Endothelial cell of umbilical vein (primary cell): ENCODE measurements at regions not wholly inside any gene's neighbourhood (a gene's known extent, or its start where the extent isn't known, plus 50 kb on each side); places are given as distances from the start of the nearest gene placed in this dataset.

Experiments
- BruUV-seq: library from RNA; stranded (reverse); fragments of 400-500 nt; replicated peaks from 2 replicates; lab custom pipeline; 2021; lab: Mats Ljungman, UMichigan
- CTCF ChIA-PET: fragments of 300-600, 350-600 bp; sonication (Branson Sonifier 250); formaldehyde crosslinking; loops from one replicate; lab custom pipeline; 2021; ENCODE audit warnings: antibody characterized with exemption, inconsistent platforms; lab: Charles Lee
- POLR2A ChIA-PET: fragments of 300-600, 350-600 bp; sonication (Branson Sonifier 250); formaldehyde crosslinking; loops from one replicate; lab custom pipeline; 2021; ENCODE audit warnings: antibody characterized with exemption, inconsistent platforms; lab: Charles Lee
- DNase-seq: peaks from one replicate; pipeline ENCODE4 v3.0.0-alpha.2; 2011; ENCODE audit warnings: low read depth, low spot score
- FAIRE-seq: peaks from 2 replicates; lab custom pipeline; 2011; peaks lifted over from hg19 to GRCh38; lab: Jason Lieb, UNC
- H2AFZ ChIP-seq: 2 replicates; pipeline ENCODE4 v1.6.0; 2012; ENCODE audit warnings: low read depth, low read length, control low read depth, inconsistent platforms
- H3K27ac ChIP-seq: 2 replicates; pipeline ENCODE4 v1.5.1; 2011; ENCODE audit warnings: low read depth, mild to moderate bottlenecking, control low read depth, low read length, moderate library complexity; ENCODE audit not compliant: insufficient read depth
- H3K27me3 ChIP-seq, 2 experiments: 2 replicates each; pipeline versions ENCODE4 v1.6.0 to v1.6.1; 2011; ENCODE audit warnings: low read length in 2 of 2, mixed read lengths in 1 of 2; ENCODE audit not compliant: control insufficient read depth in 2 of 2, insufficient read depth in 2 of 2
- H3K36me3 ChIP-seq, 2 experiments: 2 replicates in 1 of 2; 3 replicates in 1 of 2; pipeline ENCODE4 v1.5.1; 2011; ENCODE audit warnings: low read length in 2 of 2, mild to moderate bottlenecking in 1 of 2, moderate library complexity in 1 of 2; ENCODE audit not compliant: control insufficient read depth in 2 of 2, insufficient read depth in 2 of 2; ENCODE audit errors: extremely low read depth in 1 of 2
- H3K4me1 ChIP-seq: 3 replicates; pipeline ENCODE4 v1.5.1; 2011; ENCODE audit warnings: mild to moderate bottlenecking, low read length; ENCODE audit not compliant: control insufficient read depth, insufficient read depth; ENCODE audit errors: extremely low read depth
- H3K4me2 ChIP-seq: 2 replicates; pipeline ENCODE4 v1.6.1; 2011; ENCODE audit warnings: low read length, control low read depth, mixed read lengths; ENCODE audit not compliant: insufficient read depth
- H3K4me3 ChIP-seq, 3 experiments: fragments of 200-600 bp in 1 of 3; sonication (generic), shearing (Covaris generic) in 1 of 3; replicated peaks in 1 of 3; 2 replicates each; pipeline ENCODE4 v1.5.1; 2011 to 2016; ENCODE audit warnings: control low read depth in 3 of 3, low read length in 3 of 3, mild to moderate bottlenecking in 2 of 3, inconsistent platforms in 1 of 3, low read depth in 1 of 3, moderate library complexity in 1 of 3; ENCODE audit not compliant: insufficient read depth in 1 of 3
- H3K79me2 ChIP-seq: 2 replicates; pipeline ENCODE4 v1.6.0; 2012; ENCODE audit warnings: low read length, inconsistent platforms; ENCODE audit not compliant: control insufficient read depth, insufficient read depth
- H3K9ac ChIP-seq: replicated peaks from 2 replicates; pipeline ENCODE3; 2011; ENCODE audit warnings: low read length, control low read depth; ENCODE audit not compliant: insufficient read depth; ENCODE audit errors: extremely low read depth
- H3K9me1 ChIP-seq: replicated peaks from 3 replicates; pipeline ENCODE4 v1.6.0; 2011; ENCODE audit warnings: mild to moderate bottlenecking, low read length; ENCODE audit not compliant: control insufficient read depth, insufficient read depth; ENCODE audit errors: extremely low read depth
- H3K9me3 ChIP-seq: replicated peaks from 2 replicates; pipeline ENCODE4 v1.5.1; 2012; ENCODE audit warnings: low read length, inconsistent platforms; ENCODE audit not compliant: control insufficient read depth, insufficient read depth
- H4K20me1 ChIP-seq: replicated peaks from 2 replicates; pipeline ENCODE3; 2011; ENCODE audit warnings: mild to moderate bottlenecking, low read length; ENCODE audit not compliant: control insufficient read depth, insufficient read depth; ENCODE audit errors: extremely low read depth
- EZH2 ChIP-seq: IDR thresholded peaks from 2 replicates; pipeline ENCODE4 v1.6.1; 2012; ENCODE audit warnings: borderline replicate concordance, low read depth, mild to moderate bottlenecking, moderate library complexity, low read length, inconsistent platforms; ENCODE audit not compliant: severe bottlenecking
- FOS ChIP-seq: IDR thresholded peaks from 2 replicates; pipeline ENCODE4 v1.6.1; 2011; ENCODE audit warnings: mild to moderate bottlenecking, low read length, moderate library complexity, borderline replicate concordance; ENCODE audit not compliant: insufficient read depth
- GATA2 ChIP-seq: IDR thresholded peaks from 2 replicates; pipeline ENCODE4 v1.7.0; 2011; ENCODE audit warnings: low read depth, mild to moderate bottlenecking, moderate library complexity, mixed read lengths, low read length; ENCODE audit not compliant: insufficient read length, insufficient read depth
- JUN ChIP-seq: IDR thresholded peaks from 2 replicates; pipeline ENCODE4 v1.6.1; 2011; ENCODE audit warnings: borderline replicate concordance, low read depth; ENCODE audit not compliant: insufficient read length, insufficient read depth
- MYC ChIP-seq: IDR thresholded peaks from one replicate; pipeline ENCODE4 v1.6.1; 2011; ENCODE audit warnings: mild to moderate bottlenecking, low read depth, low read length
- POLR2A ChIP-seq: IDR thresholded peaks from 2 replicates; pipeline ENCODE4 v1.6.1; 2012; ENCODE audit warnings: low read depth, mild to moderate bottlenecking, control low read depth, low read length
- POLR2AphosphoS5 ChIP-seq: IDR thresholded peaks from 2 replicates; pipeline ENCODE4 v1.6.1; 2012; ENCODE audit warnings: low read depth, mild to moderate bottlenecking, control low read depth, low read length, moderate library complexity; ENCODE audit not compliant: insufficient read depth
- dilution Hi-C: fragments of 300-500 bp; cut with MboI; formaldehyde crosslinking; loops from one replicate; pipeline ENCODE4 v1.15.0; 2019; ENCODE audit warnings: low sequenced_read_pairs; ENCODE audit not compliant: extremely low pct_ligation_motif_present
- intact Hi-C: fragments of 100-400 bp; cut with micrococcal nuclease; formaldehyde crosslinking; loops from one replicate; pipeline ENCODE4 v1.10.0; 2022
- TF ChIP-seq, protein P1 (sequence below), 2 donors: IDR thresholded peaks; 1 replicate in 1 of 2; 2 replicates in 1 of 2; pipeline ENCODE4 v1.5.1; 2011; ENCODE audit warnings: low read length in 2 of 2, mild to moderate bottlenecking in 2 of 2, moderate library complexity in 2 of 2, control low read depth in 1 of 2, inconsistent platforms in 1 of 2, low read depth in 1 of 2; ENCODE audit not compliant: insufficient read depth in 1 of 2; ENCODE audit errors: extremely low read depth in 1 of 2
- TF ChIP-seq, protein P2 (sequence below): IDR thresholded peaks from 2 replicates; pipeline ENCODE4 v1.6.1; 2011; ENCODE audit not compliant: insufficient read depth, insufficient read length

DNA sequence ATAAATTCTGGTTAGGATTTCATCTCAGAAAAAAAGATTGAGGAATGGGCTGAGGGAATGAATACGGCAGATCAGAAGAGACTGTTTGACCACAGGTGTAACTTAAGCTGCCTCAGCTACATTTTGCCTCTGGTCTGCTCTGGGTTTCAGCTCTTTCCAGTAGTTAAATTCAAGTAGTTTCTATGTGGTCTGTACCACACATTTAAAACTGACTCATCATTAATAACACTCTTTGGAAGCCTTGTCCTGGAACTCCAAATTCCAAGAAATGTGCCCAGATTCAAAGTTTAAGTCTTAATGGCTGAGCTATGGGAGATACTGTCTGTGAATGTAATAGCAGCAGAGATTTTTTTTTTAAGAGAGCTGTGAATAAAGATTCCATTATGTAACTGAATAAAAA is 133.1 kb upstream of the IGSF10 start:
- no peaks in the 10 kb centered on the region for H3K79me2 ChIP-seq
- H3K4me2 ChIP-seq, result no peak overlapping the region
- no peaks in the 10 kb centered on the region for H3K36me3 ChIP-seq
- intact Hi-C loops (no loop called here), dilution Hi-C loops (no loop called here)
- no peak overlapping the region for H3K4me3 ChIP-seq
- no peak overlapping the region for H3K27ac ChIP-seq
- FAIRE-seq (no peak), DNase-seq (no peak)
- CTCF ChIA-PET, result interaction anchor here (0.7 to 1.1 kb wide), 2 partner anchors 9 to 944 kb away, joined by 3 to 6 read pairs; no protein-coding TSS in a partner anchor
- POLR2A ChIA-PET, result no interaction called here
- no peaks in the 10 kb centered on the region for H4K20me1 ChIP-seq
- no peak overlapping the region for H2AFZ ChIP-seq
- H3K9me3 ChIP-seq, result no peaks in the 10 kb centered on the region
- no peaks in the 10 kb centered on the region for H3K4me1 ChIP-seq
- no peak overlapping the region for H3K9ac ChIP-seq
- TF ChIP-seq GATA2 (no peak), POLR2A (no peak)
- no peaks in the 10 kb centered on the region for H3K9me1 ChIP-seq
- BruUV-seq, result no TSS peak
- H3K27me3 ChIP-seq, result no peaks in the 10 kb centered on the region

DNA sequence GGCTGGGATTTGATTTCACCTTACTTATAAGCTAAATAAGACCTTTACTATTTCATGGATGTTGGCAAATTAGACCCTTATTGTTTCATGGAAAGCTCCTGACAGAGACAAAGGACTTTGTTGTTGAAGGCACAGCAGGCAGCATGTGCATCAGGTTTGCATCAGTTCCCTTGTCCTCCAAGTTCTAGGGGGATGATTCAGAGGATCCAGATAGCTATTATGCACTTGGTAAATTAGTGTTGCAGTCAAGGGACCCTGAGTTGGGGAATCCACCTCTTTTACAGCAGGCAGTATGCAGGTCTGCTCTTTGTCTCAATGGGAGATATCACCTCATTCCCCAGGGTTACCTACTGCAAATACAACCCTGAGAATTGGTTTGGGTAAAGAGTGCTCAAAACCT is 131.4 kb upstream of the IGSF10 start:
- H3K79me2 ChIP-seq, result no peaks in the 10 kb centered on the region
- H2AFZ ChIP-seq, result no peak overlapping the region
- no peak overlapping the region for H3K4me2 ChIP-seq
- H4K20me1 ChIP-seq, result no peaks in the 10 kb centered on the region
- H3K4me1 ChIP-seq, result no peaks in the 10 kb centered on the region
- H3K36me3 ChIP-seq, result no peaks in the 10 kb centered on the region
- no TSS peak for BruUV-seq
- ChIA-PET POLR2A (no interaction called here), CTCF (no interaction called here)
- TF ChIP-seq MYC (no peak), POLR2AphosphoS5 (no peak), FOS (no peak), JUN (no peak), POLR2A (no peak), EZH2 (no peak), GATA2 (no peak)
- TF ChIP-seq, protein P1, sequence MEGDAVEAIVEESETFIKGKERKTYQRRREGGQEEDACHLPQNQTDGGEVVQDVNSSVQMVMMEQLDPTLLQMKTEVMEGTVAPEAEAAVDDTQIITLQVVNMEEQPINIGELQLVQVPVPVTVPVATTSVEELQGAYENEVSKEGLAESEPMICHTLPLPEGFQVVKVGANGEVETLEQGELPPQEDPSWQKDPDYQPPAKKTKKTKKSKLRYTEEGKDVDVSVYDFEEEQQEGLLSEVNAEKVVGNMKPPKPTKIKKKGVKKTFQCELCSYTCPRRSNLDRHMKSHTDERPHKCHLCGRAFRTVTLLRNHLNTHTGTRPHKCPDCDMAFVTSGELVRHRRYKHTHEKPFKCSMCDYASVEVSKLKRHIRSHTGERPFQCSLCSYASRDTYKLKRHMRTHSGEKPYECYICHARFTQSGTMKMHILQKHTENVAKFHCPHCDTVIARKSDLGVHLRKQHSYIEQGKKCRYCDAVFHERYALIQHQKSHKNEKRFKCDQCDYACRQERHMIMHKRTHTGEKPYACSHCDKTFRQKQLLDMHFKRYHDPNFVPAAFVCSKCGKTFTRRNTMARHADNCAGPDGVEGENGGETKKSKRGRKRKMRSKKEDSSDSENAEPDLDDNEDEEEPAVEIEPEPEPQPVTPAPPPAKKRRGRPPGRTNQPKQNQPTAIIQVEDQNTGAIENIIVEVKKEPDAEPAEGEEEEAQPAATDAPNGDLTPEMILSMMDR (IDR thresholded peaks at IDR 0.05; ENCODE audit: extremely low read depth in 1 of 2, insufficient read depth in 1 of 2, low read depth in 1 of 2, low read length in 2 of 2), result no peak
- TF ChIP-seq, protein P2, sequence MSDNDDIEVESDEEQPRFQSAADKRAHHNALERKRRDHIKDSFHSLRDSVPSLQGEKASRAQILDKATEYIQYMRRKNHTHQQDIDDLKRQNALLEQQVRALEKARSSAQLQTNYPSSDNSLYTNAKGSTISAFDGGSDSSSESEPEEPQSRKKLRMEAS, result no peak
- no peaks in the 10 kb centered on the region for H3K9me3 ChIP-seq
- no peak for DNase-seq
- H3K9ac ChIP-seq, result no peak overlapping the region
- H3K9me1 ChIP-seq, result no peaks in the 10 kb centered on the region
- FAIRE-seq, result no peak
- H3K27ac ChIP-seq, result no peak overlapping the region
- no peak overlapping the region for H3K4me3 ChIP-seq
- dilution Hi-C loops, result no loop called here
- H3K27me3 ChIP-seq, result no peaks in the 10 kb centered on the region
- intact Hi-C loops, result no loop called here
